Lung (tissue), 11 donors: ENCODE measurements at regions not wholly inside any gene's neighbourhood (a gene's known extent, or its start where the extent isn't known, plus 50 kb on each side); places are given as distances from the start of the nearest gene placed in this dataset.

Experiments used
- ATAC-seq: fragments of 200-7000 bp; cut with Tn5 transposase; one replicate; pipeline ENCODE4 v1.9.1; 2020; ENCODE audit warnings: moderate number of reproducible peaks; ENCODE audit not compliant: insufficient read depth, low FRiP score
- DNase-seq, 3 donors: peaks; one replicate each; pipeline ENCODE4 v3.0.0-alpha.2; 2013 to 2017
- H3K27ac ChIP-seq, 2 donors: one replicate each; pipeline ENCODE4 v1.5.1; 2013; ENCODE audit warnings: mild to moderate bottlenecking in 2 of 2, moderate library complexity in 2 of 2, control low read depth in 1 of 2, inconsistent platforms in 1 of 2, low read depth in 1 of 2, low read length in 1 of 2
- H3K27me3 ChIP-seq, 3 donors: one replicate each; pipeline ENCODE4 v1.5.1; 2013; ENCODE audit warnings: low read length in 2 of 3; ENCODE audit not compliant: control insufficient read depth in 3 of 3, insufficient read depth in 3 of 3
- H3K36me3 ChIP-seq, 4 donors: one replicate each; pipeline ENCODE4 v1.5.1; 2013; ENCODE audit warnings: low read length in 4 of 4, mild to moderate bottlenecking in 1 of 4, moderate library complexity in 1 of 4; ENCODE audit not compliant: control insufficient read depth in 4 of 4, insufficient read depth in 4 of 4
- H3K4me1 ChIP-seq, 5 donors: one replicate each; pipeline ENCODE4 v1.5.1; 2013; ENCODE audit warnings: low read length in 5 of 5, mild to moderate bottlenecking in 2 of 5, moderate library complexity in 1 of 5; ENCODE audit not compliant: control insufficient read depth in 5 of 5, insufficient read depth in 5 of 5
- H3K4me3 ChIP-seq: one replicate; pipeline ENCODE4 v1.5.1; 2013; ENCODE audit warnings: mild to moderate bottlenecking, control low read depth, moderate library complexity
- H3K9ac ChIP-seq, 2 donors: one replicate each; pipeline ENCODE4 v1.5.1; 2013; ENCODE audit warnings: low read length in 2 of 2, control low read depth in 1 of 2; ENCODE audit not compliant: insufficient read depth in 1 of 2
- H3K9me3 ChIP-seq, 4 donors: one replicate each; pipeline ENCODE4 v1.5.1; 2013; ENCODE audit warnings: low read length in 3 of 4, mild to moderate bottlenecking in 1 of 4, moderate library complexity in 1 of 4; ENCODE audit not compliant: control insufficient read depth in 4 of 4, insufficient read depth in 3 of 4
- WGBS, 2 donors: extraction: QIAGEN DNeasy Blood & Tissue Kit; methylation state at CpG; one replicate each; pipeline ENCODE4 v1.1.7; 2013; 5-methylcytosine and 5-hydroxymethylcytosine counted together
- TF ChIP-seq, protein P1 (sequence below): IDR thresholded peaks from 2 replicates; pipeline ENCODE4 v1.5.1; 2012; ENCODE audit warnings: mild to moderate bottlenecking; ENCODE audit errors: control extremely low read depth, extremely low read depth
- donor health status: control.
- donor health status: control.
- donor health status: Bipolar disorder and iron deficiency.
- donor health status: healthy.
- donor health status: DM: yes; HTN: yes; CAD: no.

- H3K9ac ChIP-seq = no peak overlapping the region
- TF ChIP-seq, protein P1, sequence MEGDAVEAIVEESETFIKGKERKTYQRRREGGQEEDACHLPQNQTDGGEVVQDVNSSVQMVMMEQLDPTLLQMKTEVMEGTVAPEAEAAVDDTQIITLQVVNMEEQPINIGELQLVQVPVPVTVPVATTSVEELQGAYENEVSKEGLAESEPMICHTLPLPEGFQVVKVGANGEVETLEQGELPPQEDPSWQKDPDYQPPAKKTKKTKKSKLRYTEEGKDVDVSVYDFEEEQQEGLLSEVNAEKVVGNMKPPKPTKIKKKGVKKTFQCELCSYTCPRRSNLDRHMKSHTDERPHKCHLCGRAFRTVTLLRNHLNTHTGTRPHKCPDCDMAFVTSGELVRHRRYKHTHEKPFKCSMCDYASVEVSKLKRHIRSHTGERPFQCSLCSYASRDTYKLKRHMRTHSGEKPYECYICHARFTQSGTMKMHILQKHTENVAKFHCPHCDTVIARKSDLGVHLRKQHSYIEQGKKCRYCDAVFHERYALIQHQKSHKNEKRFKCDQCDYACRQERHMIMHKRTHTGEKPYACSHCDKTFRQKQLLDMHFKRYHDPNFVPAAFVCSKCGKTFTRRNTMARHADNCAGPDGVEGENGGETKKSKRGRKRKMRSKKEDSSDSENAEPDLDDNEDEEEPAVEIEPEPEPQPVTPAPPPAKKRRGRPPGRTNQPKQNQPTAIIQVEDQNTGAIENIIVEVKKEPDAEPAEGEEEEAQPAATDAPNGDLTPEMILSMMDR = no peak
- DNase-seq (no peak), ATAC-seq (no peak)
- 55 to 84% methylated on average over 3 of the region's 3 CpGs for WGBS, 2 donors
- no peaks in the 10 kb centered on the region for H3K36me3 ChIP-seq
- no peak overlapping the region for H3K27ac ChIP-seq
- no peak overlapping the region for H3K4me3 ChIP-seq
- H3K27me3 ChIP-seq = no peaks in the 10 kb centered on the region
- H3K9me3 ChIP-seq = no peaks in the 10 kb centered on the region
- H3K4me1 ChIP-seq = peaks cover 0 to 2% (median 0%) of the 10 kb centered on the region in 5 donors
These were observed 83.5 kb downstream of the TLR4 start for GRCh38 chr9:117787746-117788145.

DNA sequence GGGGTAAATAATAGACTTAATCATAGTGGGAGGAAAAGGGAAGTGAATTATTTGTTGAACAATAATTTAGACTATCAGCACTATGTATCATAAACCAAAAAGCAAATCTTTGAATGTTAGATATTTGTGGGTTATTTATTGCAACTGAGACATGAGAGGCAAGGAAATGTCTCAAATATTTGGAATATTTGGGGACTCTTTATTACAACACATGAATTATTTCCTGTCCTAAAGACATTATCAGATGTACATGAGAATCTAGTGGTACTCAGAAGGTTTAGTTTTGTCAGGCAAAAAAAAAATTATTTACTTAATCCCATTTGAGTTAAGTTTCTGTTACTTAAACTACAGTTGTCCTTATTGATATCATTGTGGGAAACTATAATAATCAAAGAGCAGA lies 91.1 kb downstream of the TLR4 start:
- TF ChIP-seq, protein P1 = no peak
- no peak for DNase-seq
- Histone ChIP-seq H3K4me3 (no peak overlapping the region), H3K27ac (no peak overlapping the region), H3K9ac (no peak overlapping the region), H3K4me1 (no peaks in the 10 kb centered on the region), H3K27me3 (no peaks in the 10 kb centered on the region), H3K36me3 (no peaks in the 10 kb centered on the region), H3K9me3 (no peaks in the 10 kb centered on the region)
- no peak for ATAC-seq

DNA sequence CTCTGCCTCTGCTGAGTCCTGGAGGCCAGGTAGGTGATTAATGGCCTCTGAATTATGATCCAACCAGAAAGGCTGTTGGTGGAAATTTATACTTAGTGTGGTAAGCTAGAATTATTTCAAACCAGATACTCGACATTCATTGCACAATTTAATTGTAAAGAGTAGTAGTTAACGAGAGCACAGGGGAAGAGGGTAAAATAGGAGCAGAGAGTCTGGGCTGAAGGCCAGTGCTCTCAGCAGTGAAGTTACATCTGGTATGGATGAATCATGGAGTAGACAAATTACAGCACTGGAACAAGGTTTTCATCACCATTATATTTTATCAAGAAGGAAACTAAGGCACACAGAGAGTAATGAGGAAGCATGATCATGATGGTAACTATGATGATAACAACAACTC lies 92.5 kb downstream of the TLR4 start:
- TF ChIP-seq, protein P1 = no peak
- Histone ChIP-seq H3K9ac (no peak overlapping the region), H3K4me1 (no peaks in the 10 kb centered on the region), H3K27me3 (no peaks in the 10 kb centered on the region), H3K9me3 (no peaks in the 10 kb centered on the region), H3K27ac (no peak overlapping the region), H3K4me3 (no peak overlapping the region), H3K36me3 (no peaks in the 10 kb centered on the region)
- 75 to 92% methylated on average over 2 of the region's 2 CpGs for WGBS, 2 donors
- ATAC-seq (no peak), DNase-seq (no peak)

DNA sequence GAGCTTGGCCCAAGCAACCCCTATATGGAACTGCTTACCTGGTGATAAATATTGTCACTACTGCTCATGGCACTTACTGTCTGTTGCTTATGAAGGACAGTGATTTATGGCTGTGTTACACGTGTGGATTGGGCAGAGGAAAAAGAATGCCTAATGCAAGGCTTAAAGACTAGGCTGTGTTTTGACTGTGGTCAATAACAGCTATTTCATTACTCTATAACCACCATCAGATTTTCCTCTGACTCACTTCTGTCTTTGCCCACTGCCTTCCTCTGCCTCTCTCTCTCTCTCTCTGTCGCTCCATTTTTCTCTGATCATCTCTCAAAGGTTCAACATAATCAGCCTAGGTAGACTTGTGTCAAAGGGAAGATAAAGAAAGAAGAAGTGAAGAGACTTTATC lies 96.2 kb downstream of the TLR4 start:
- WGBS, 2 donors = 71 to 74% methylated on average over 2 of the region's 2 CpGs
- H3K36me3 ChIP-seq = no peaks in the 10 kb centered on the region
- H3K27me3 ChIP-seq = no peaks in the 10 kb centered on the region
- ATAC-seq = no peak
- H3K4me1 ChIP-seq = no peaks in the 10 kb centered on the region
- H3K4me3 ChIP-seq = no peak overlapping the region
- H3K27ac ChIP-seq = no peak overlapping the region
- H3K9me3 ChIP-seq = no peaks in the 10 kb centered on the region
- TF ChIP-seq, protein P1 = no peak
- no peak for DNase-seq
- no peak overlapping the region for H3K9ac ChIP-seq
